Sciatic nerve (tissue), 2 donors: ENCODE measurements at regions not wholly inside any gene's neighbourhood (a gene's known extent, or its start where the extent isn't known, plus 50 kb on each side); places are given as distances from the start of the nearest gene placed in this dataset.
"Not testable (repeated sequence)": the region's sequence is repeated elsewhere in the genome, so short reads cannot be mapped to it uniquely, and the experiment has no call there.

Experiments
- ATAC-seq: fragments of 200-7000 bp; cut with Tn5 transposase; one replicate; pipeline ENCODE4 v1.9.1; 2020; ENCODE audit warnings: mild to moderate bottlenecking, moderate library complexity
- DNase-seq: peaks from one replicate; pipeline ENCODE4 v3.0.0-alpha.2; 2020; ENCODE audit warnings: low spot score
- intact Hi-C: fragments of 100-400 bp; cut with DNase I; formaldehyde crosslinking; loops from one replicate; pipeline ENCODE4 v1.14.2; 2022
- donor health status: DM: no; HTN: no; CAD: no.
- donor health status: DM: no; HTN: no; CAD: no.

DNA sequence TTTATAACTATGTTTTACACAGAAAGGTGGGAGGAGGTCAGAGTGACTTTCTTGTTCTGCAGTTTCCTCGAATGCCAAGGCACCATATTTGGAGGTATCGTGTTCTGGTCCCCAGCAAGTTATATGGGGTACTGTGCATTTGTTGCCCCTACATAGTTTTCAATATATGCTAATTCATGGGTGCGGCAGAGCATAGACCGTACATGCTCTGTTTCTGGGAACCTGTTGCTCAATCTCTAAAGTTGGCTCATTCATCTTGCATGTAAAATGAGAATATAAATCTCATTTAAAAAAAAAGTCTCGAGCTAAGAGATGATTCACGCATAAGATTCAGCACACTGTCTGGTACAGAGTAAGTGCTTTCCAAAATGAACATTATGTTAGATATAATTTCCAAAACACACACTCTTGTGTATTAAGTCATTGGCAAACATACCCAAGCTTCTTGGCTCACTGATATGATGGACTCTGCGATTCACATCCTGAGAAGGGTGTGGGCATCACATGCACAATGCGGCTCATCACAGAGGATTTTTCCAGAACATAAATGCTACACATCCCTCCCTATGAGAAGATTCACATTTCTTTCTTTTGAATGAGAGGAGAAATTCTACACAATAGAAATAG lies 232.9 kb upstream of the FAM240B start:
- DNase-seq, ATAC-seq, intact Hi-C loops: not testable (repeated sequence)

DNA sequence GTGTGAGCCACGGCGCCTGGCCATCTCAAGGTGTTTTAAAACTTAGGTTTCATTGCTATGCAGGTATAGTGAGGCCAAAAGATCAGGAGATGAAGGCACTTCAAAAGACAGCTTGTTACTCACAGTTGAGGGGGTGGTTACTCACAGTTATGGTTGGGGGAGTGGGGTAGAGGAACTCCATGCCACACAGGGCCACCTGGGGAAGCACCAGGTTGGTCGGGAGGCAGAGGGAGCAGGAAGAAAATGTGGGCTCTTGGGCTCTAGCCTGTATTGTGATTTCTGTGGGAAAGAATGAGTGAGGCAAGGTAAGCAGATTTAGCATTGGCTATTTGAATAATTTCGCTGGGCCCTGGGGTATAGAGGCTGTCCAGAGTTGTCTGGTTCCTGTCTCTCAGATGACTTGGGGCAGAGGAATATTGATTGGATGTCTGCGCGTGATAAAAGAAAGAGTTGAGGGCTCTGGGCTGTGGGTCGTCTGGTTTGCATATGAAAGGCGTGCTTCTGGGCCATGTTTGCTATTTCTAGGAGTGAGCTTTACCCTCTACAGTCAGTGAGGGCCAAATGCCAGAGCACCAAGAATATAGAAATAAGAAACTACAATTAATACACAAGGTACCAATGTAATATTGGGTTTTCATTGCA lies 226.1 kb upstream of the FAM240B start:
- not testable (repeated sequence) for DNase-seq, ATAC-seq

DNA sequence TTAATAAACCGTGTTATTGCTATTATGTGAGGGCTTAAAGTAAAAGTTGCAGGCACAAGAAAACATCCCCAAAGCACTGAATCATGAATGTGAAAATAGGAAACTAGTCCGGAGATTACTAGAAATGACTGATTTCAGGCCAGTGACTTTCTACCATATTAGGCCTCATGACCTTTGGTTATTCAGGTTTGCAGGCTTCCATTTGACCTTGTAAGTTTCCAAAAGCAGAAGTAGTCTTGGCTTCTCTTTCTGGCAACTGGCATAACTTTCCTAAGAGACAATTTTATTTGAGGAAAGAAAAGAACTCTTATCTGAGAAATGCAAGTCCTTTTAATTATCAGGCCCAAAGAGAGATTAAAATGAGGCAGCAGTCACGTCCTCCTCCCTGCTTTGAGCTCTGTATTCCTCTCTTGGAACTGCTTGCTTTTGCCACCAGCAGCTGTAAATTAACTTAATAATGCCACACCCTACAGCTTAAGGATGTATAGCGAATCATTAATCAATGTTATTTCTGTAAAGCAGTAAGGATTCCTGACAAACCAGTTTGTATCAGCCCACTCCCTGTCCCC lies 225.0 kb upstream of the FAM240B start:
- intact Hi-C loops, ATAC-seq, DNase-seq: not testable (repeated sequence)

More for the DNA sequence above, 226.1 kb upstream of the FAM240B start:
- intact Hi-C loops = not testable (repeated sequence)

GRCh38 chr9:38940501-38940900 lies 220.6 kb upstream of the FAM240B start:
- DNase-seq, ATAC-seq, intact Hi-C loops: not testable (repeated sequence)

DNA sequence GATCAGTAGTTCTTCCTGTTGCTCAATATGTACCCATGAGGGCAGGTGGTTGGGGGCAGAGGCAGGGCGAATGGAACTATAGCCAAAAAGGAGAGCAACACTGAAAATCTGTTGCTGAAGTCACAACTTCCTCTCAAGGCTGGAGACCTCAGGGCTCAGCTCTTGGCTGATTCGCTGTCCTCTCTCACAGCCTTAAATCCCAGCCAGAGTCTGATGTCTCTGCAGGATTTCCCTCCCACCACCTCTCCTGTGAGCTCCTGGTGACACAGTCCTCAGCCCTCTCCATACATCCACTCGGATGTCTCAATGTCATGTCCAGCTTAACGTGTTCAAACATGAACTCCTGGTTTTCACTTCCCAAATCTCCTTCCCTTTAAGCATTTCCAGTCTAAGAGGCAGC lies 218.7 kb upstream of the FAM240B start:
- intact Hi-C loops, DNase-seq: not testable (repeated sequence)
- ATAC-seq = peak; percentile 59

DNA sequence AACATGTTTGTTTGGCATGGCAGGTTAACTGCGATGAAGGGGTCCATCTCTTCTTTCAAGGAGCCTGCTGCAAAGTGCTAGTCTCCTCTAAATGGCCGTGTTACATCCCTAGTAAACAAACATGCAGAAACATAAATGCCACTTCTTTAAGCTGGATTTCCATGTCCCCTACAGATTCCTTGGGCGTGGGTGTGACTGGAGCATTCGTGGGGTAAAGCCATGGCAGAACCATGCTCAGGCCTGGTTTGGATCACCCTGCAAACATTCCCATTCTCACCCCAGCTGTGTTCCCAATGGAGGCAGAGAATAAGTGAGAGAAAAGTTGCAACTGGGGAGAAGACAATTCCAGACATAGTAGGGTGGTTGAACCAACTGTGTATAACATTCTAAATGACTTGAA lies 208.0 kb upstream of the FAM240B start:
- ATAC-seq, DNase-seq, intact Hi-C loops: not testable (repeated sequence)

DNA sequence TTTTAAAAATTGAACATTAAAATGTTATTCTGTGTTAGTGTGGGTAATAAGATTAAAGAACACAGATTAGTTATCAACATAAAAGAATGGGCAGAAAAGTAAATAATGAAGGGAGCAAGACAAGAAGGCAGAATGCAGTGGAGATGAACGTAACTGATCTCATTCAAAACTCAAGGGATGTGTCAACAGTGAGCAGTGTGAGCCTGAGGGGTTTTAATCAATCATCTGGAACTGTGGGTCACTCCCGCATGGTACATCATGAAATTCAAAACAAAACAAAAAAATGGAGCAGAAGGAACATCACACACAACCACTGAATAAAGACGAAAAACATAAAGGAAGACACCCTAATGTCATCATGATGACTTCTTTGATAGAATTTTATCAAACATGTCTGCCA lies 206.6 kb upstream of the FAM240B start:
- intact Hi-C loops, DNase-seq, ATAC-seq: not testable (repeated sequence)

GRCh38 chr9:38921253-38921652 lies 201.3 kb upstream of the FAM240B start:
- ATAC-seq, DNase-seq, intact Hi-C loops: not testable (repeated sequence)

- DNase-seq, ATAC-seq, intact Hi-C loops: not testable (repeated sequence)
Measured at GRCh38 chr9:38910629-38911028, 190.7 kb upstream of the FAM240B start.

- intact Hi-C loops, ATAC-seq, DNase-seq: not testable (repeated sequence)
Measured at GRCh38 chr9:38904719-38905118, 184.8 kb upstream of the FAM240B start.

- intact Hi-C loops = not testable (repeated sequence)
Measured at GRCh38 chr9:38901534-38902177, 181.7 kb upstream of the FAM240B start.

DNA sequence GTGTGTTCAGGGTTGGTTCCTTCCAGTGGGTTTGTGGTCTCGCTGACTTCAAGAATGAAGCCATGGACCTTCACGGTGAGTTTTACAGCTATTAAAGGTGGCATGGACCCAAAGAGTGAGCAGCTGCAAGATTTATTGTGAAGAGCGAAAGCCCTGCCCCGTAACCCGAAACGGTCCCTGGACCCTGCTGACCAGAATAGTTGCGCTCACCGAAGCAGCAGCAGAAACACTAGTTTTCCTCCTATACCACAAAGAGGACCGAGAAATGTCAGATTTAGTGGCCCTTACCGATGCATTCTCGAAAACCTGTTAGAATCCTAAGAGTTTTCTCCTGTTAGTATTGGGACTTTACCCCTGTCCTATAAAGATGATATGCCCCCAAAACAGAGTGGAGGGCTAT lies 176.5 kb upstream of the FAM240B start:
- ATAC-seq, DNase-seq, intact Hi-C loops: not testable (repeated sequence)

More at GRCh38 chr9:38901534-38902177, 181.7 kb upstream of the FAM240B start:
- DNase-seq, ATAC-seq: not testable (repeated sequence)

GRCh38 chr9:38895227-38895626 lies 175.3 kb upstream of the FAM240B start:
- intact Hi-C loops, DNase-seq, ATAC-seq: not testable (repeated sequence)

DNA sequence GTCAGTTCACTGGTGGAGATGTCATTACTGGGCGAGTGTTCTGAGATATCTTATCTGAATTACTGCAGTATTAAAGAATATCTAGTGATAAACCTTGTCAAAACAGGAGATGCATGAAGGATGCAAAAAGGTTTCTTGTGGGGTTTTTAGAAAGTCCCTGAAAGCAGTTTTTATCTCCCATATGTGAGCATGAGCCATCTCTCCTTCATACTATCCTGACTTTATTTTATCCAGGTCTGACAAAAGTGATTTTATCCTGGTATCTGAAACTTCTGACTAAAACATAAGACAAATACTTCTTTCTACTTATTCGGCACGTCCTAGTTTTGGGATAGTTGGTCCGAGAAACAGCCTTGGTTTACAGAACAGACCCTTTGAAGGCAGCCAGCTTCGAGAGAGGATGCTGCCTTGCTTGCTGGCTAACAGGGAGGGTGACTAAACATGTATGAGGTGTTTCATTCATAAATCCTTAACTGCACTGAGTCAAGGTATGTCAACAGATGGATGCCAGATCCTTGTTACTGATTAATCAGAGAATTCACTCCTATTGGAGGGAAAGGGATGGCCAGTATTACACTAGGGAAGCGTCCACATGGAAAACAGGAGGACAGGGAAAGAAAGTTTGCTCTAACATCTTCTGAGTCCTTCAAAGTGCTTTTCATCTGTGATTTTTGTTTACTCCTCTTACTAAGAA lies 172.8 kb upstream of the FAM240B start:
- ATAC-seq, DNase-seq, intact Hi-C loops: not testable (repeated sequence)

GRCh38 chr9:38886076-38886475 lies 166.1 kb upstream of the FAM240B start:
- intact Hi-C loops, DNase-seq, ATAC-seq: not testable (repeated sequence)

- ATAC-seq, DNase-seq, intact Hi-C loops: not testable (repeated sequence)
Measured at GRCh38 chr9:38875616-38876015, 155.7 kb upstream of the FAM240B start.

- DNase-seq, intact Hi-C loops, ATAC-seq: not testable (repeated sequence)
Measured at GRCh38 chr9:38871282-38871940, 151.5 kb upstream of the FAM240B start.

DNA sequence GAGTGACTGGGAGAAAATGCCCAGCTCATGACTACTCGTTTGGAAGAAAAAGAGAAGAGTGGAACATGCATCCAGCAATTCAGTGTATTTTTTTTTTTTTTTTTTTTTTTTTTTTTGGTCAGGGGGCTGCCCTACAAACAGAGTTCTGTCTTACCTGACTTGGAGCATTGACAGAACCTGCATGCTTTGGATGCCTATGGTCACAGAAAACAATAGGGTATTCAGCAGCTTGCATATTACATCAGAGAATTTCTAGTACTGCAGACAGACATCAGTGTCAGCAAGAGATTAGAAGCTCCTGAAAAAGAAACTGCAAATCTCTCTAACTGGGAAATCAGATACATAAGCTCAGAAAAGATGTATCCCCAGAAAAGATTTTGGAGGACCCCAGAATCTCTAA lies 139.9 kb upstream of the FAM240B start:
- DNase-seq, intact Hi-C loops, ATAC-seq: not testable (repeated sequence)
